GM19193 (cell line): ENCODE measurements at regions not wholly inside any gene's neighbourhood (a gene's known extent, or its start where the extent isn't known, plus 50 kb on each side); places are given as distances from the start of the nearest gene placed in this dataset.

Experiments used
- POLR2A ChIP-seq: IDR thresholded peaks from 4 replicates; pipeline ENCODE4 v1.6.1; 2011; ENCODE audit not compliant: insufficient read depth, insufficient read length; ENCODE audit errors: extremely low read depth

GRCh38 chr14:22407033-22407432 lies 182.0 kb downstream of the DAD1 start:
- TF ChIP-seq POLR2A: no peak

- no peak for TF ChIP-seq POLR2A
Observed at GRCh38 chr14:22405201-22405600, 183.8 kb downstream of the DAD1 start.

- TF ChIP-seq POLR2A: no peak
Observed at GRCh38 chr14:22403296-22403695, 185.7 kb downstream of the DAD1 start.

GRCh38 chr14:22400655-22401259 lies 188.3 kb downstream of the DAD1 start:
- TF ChIP-seq POLR2A: no peak

GRCh38 chr14:22399776-22400175 lies 189.2 kb downstream of the DAD1 start:
- no peak for TF ChIP-seq POLR2A

GRCh38 chr14:22397221-22397737 lies 191.7 kb downstream of the DAD1 start:
- no peak for TF ChIP-seq POLR2A

GRCh38 chr14:22395803-22396202 lies 193.2 kb downstream of the DAD1 start:
- no peak for TF ChIP-seq POLR2A

- no peak for TF ChIP-seq POLR2A
Observed at GRCh38 chr14:22394616-22395015, 194.4 kb downstream of the DAD1 start.

GRCh38 chr14:22393796-22394195 lies 195.2 kb downstream of the DAD1 start:
- no peak for TF ChIP-seq POLR2A

- no peak for TF ChIP-seq POLR2A
Observed at GRCh38 chr14:22391908-22392565, 197.0 kb downstream of the DAD1 start.

- no peak for TF ChIP-seq POLR2A
Observed at GRCh38 chr14:22390824-22391461, 198.1 kb downstream of the DAD1 start.

- no peak for TF ChIP-seq POLR2A
Observed at GRCh38 chr14:22390195-22390594, 198.8 kb downstream of the DAD1 start.

GRCh38 chr14:22388669-22389595 lies 200.1 kb downstream of the DAD1 start:
- TF ChIP-seq POLR2A: no peak

GRCh38 chr14:22387776-22388241 lies 201.2 kb downstream of the DAD1 start:
- TF ChIP-seq POLR2A: no peak
